Left lung (tissue), 4 donors: ENCODE measurements at regions not wholly inside any gene's neighbourhood (a gene's known extent, or its start where the extent isn't known, plus 50 kb on each side); places are given as distances from the start of the nearest gene placed in this dataset.

Experiments
- ATAC-seq: fragments of 200-7000 bp; cut with Tn5 transposase; one replicate; pipeline ENCODE4 v1.9.1; 2020; ENCODE audit warnings: moderate library complexity
- DNase-seq, 4 donors: peaks; one replicate each; pipeline ENCODE4 v3.0.0-alpha.2; 2013 to 2020
- H3K27ac ChIP-seq, 2 donors: fragments of 200-600 bp; sonication (generic) in 1 of 2; one replicate each; pipeline versions ENCODE4 v1.5.0 to v1.8.0; 2020 to 2021
- H3K27me3 ChIP-seq, 2 donors: fragments of 200-600 bp; sonication (generic) in 1 of 2; one replicate each; pipeline versions ENCODE4 v1.5.0 to v1.8.0; 2020 to 2021
- H3K36me3 ChIP-seq, 2 donors: fragments of 200-600 bp; sonication (generic) in 1 of 2; one replicate each; pipeline versions ENCODE4 v1.5.0 to v1.8.0; 2020 to 2021
- H3K4me1 ChIP-seq, 2 donors: fragments of 200-600 bp; one replicate each; pipeline ENCODE4 v1.8.0; 2021
- H3K4me3 ChIP-seq, 2 donors: fragments of 200-600 bp; sonication (generic) in 1 of 2; one replicate each; pipeline versions ENCODE4 v1.5.0 to v1.8.0; 2020 to 2021; ENCODE audit warnings: mild to moderate bottlenecking in 1 of 2
- H3K9me3 ChIP-seq, 2 donors: fragments of 200-600 bp; sonication (generic) in 1 of 2; one replicate each; pipeline versions ENCODE4 v1.5.0 to v1.8.0; 2020 to 2021
- CTCF ChIP-seq, 2 donors: fragments of 200-600 bp; sonication (generic) in 1 of 2; IDR thresholded peaks; one replicate each; pipeline versions ENCODE4 v1.5.0 to v1.8.0; 2021; ENCODE audit warnings: antibody characterized with exemption in 2 of 2
- intact Hi-C, 2 donors: fragments of 100-400 bp; cut with DNase I; formaldehyde crosslinking; loops; one replicate each; pipeline versions ENCODE4 v1.11.2 to v1.14.2; 2022
- donor health status: DM: no; HTN: yes; CAD: no.
- donor health status: DM: no; HTN: no; CAD: no.

- TF ChIP-seq CTCF (IDR thresholded peaks at IDR 0.05), result no peak
- ATAC-seq (no peak), DNase-seq (no peak)
- intact Hi-C loops, result no loop called here
- Histone ChIP-seq H3K4me1 (no peaks in the 10 kb centered on the region), H3K9me3 (peaks cover 0 to 6% of the 10 kb centered on the region in 2 donors), H3K36me3 (no peaks in the 10 kb centered on the region), H3K4me3 (no peak overlapping the region), H3K27ac (no peak overlapping the region), H3K27me3 (no peaks in the 10 kb centered on the region)
Observed at GRCh38 chr5:114297915-114298314, 64.0 kb upstream of the KCNN2 start.

GRCh38 chr5:114305402-114306207 lies 56.3 kb upstream of the KCNN2 start:
- DNase-seq, result peak in 1 of 4 donors; percentile 21
- no peak overlapping the region for H3K27ac ChIP-seq
- no peak for ATAC-seq

GRCh38 chr5:114308017-114308416 lies 53.9 kb upstream of the KCNN2 start:
- no peak for TF ChIP-seq CTCF (IDR thresholded peaks at IDR 0.05)
- DNase-seq (no peak), ATAC-seq (no peak)
- intact Hi-C loops, result no loop called here
- Histone ChIP-seq H3K4me3 (no peak overlapping the region), H3K27me3 (no peaks in the 10 kb centered on the region), H3K9me3 (no peaks in the 10 kb centered on the region), H3K27ac (no peak overlapping the region), H3K36me3 (no peaks in the 10 kb centered on the region), H3K4me1 (no peaks in the 10 kb centered on the region)

More at GRCh38 chr5:114305402-114306207, 56.3 kb upstream of the KCNN2 start:
- intact Hi-C loops, result no loop called here
- TF ChIP-seq CTCF (IDR thresholded peaks at IDR 0.05), result peak in 1 of 2 donors; percentile 13
- no peaks in the 10 kb centered on the region for H3K27me3 ChIP-seq
- H3K9me3 ChIP-seq, result no peaks in the 10 kb centered on the region
- no peaks in the 10 kb centered on the region for H3K36me3 ChIP-seq
- no peaks in the 10 kb centered on the region for H3K4me1 ChIP-seq
- H3K4me3 ChIP-seq, result no peak overlapping the region

- no peaks in the 10 kb centered on the region for H3K27me3 ChIP-seq
- no peak for DNase-seq
- intact Hi-C loops, result no loop called here
- H3K9me3 ChIP-seq, result no peaks in the 10 kb centered on the region
- no peak for ATAC-seq
- no peak overlapping the region for H3K27ac ChIP-seq
- H3K4me3 ChIP-seq, result no peak overlapping the region
- no peak for TF ChIP-seq CTCF (IDR thresholded peaks at IDR 0.05)
- no peaks in the 10 kb centered on the region for H3K36me3 ChIP-seq
- H3K4me1 ChIP-seq, result no peaks in the 10 kb centered on the region
Observed at GRCh38 chr5:114308508-114308907, 53.4 kb upstream of the KCNN2 start.

GRCh38 chr5:114310666-114311065 lies 51.2 kb upstream of the KCNN2 start:
- intact Hi-C loops, result no loop called here
- H3K27me3 ChIP-seq, result no peaks in the 10 kb centered on the region
- H3K27ac ChIP-seq, result no peak overlapping the region
- H3K36me3 ChIP-seq, result no peaks in the 10 kb centered on the region
- no peak for DNase-seq
- H3K4me1 ChIP-seq, result no peaks in the 10 kb centered on the region
- H3K9me3 ChIP-seq, result no peaks in the 10 kb centered on the region
- no peak overlapping the region for H3K4me3 ChIP-seq
- TF ChIP-seq CTCF (IDR thresholded peaks at IDR 0.05), result no peak
- ATAC-seq, result no peak
